H1 (cell line): ENCODE measurements at regions not wholly inside any gene's neighbourhood (a gene's known extent, or its start where the extent isn't known, plus 50 kb on each side); places are given as distances from the start of the nearest gene placed in this dataset.

ENCODE experiments used
- CTCF ChIA-PET: fragments of 300-600 bp; sonication (Branson Sonifier 250); formaldehyde crosslinking; loops from one replicate; lab custom pipeline; 2021; ENCODE audit not compliant: partially characterized antibody; lab: Charles Lee
- POLR2A ChIA-PET: fragments of 300-600 bp; sonication (Branson Sonifier 250); formaldehyde crosslinking; loops from one replicate; lab custom pipeline; 2021; ENCODE audit warnings: inconsistent platforms; ENCODE audit not compliant: partially characterized antibody; lab: Charles Lee
- DNase-seq, 2 experiments: peaks; one replicate each; pipeline versions ENCODE4 v3.0.0 to v3.0.0-alpha.2; 2010 to 2022; ENCODE audit warnings: low spot score in 2 of 2, low read depth in 1 of 2, mixed read lengths in 1 of 2
- FAIRE-seq: peaks from 2 replicates; lab custom pipeline; 2011; peaks lifted over from hg19 to GRCh38; lab: Jason Lieb, UNC
- H2AFZ ChIP-seq: 2 replicates; pipeline ENCODE4 v1.8.1; 2012; ENCODE audit warnings: low read length, inconsistent platforms
- H2AK5ac ChIP-seq: 2 replicates; pipeline ENCODE4 v1.6.1; 2013; ENCODE audit warnings: low read depth, low read length
- H2BK120ac ChIP-seq: replicated peaks from 2 replicates; pipeline ENCODE3; 2013; ENCODE audit warnings: low read depth, low read length, inconsistent platforms
- H2BK12ac ChIP-seq: 2 replicates; pipeline ENCODE4 v1.6.1; 2013; ENCODE audit warnings: low read depth, low read length
- H2BK15ac ChIP-seq: 2 replicates; pipeline ENCODE4 v1.6.1; 2013; ENCODE audit warnings: low read length
- H2BK20ac ChIP-seq: 2 replicates; pipeline ENCODE4 v1.6.1; 2013; ENCODE audit warnings: low read length
- H2BK5ac ChIP-seq: 2 replicates; pipeline ENCODE4 v1.6.1; 2013; ENCODE audit warnings: low read depth, low read length
- H3K14ac ChIP-seq: 2 replicates; pipeline ENCODE4 v1.6.1; 2013; ENCODE audit warnings: inconsistent platforms; ENCODE audit not compliant: insufficient read length
- H3K18ac ChIP-seq: 2 replicates; pipeline ENCODE4 v1.6.1; 2013; ENCODE audit warnings: low read length; ENCODE audit errors: extremely low read depth
- H3K23ac ChIP-seq: 2 replicates; pipeline ENCODE4 v1.6.1; 2013; ENCODE audit warnings: inconsistent platforms; ENCODE audit not compliant: insufficient read length
- H3K23me2 ChIP-seq: 2 replicates; pipeline ENCODE4 v1.6.1; 2013; ENCODE audit warnings: low read depth, low read length
- H3K27ac ChIP-seq: 2 replicates; pipeline ENCODE4 v1.6.1; 2011; ENCODE audit warnings: low read depth, low read length, inconsistent platforms
- H3K27me3 ChIP-seq, 4 experiments: replicated peaks in 1 of 4; 1 replicate in 1 of 4; 2 replicates in 3 of 4; pipeline versions ENCODE4 v1.6.1 to v1.8.1; 2011 to 2013; ENCODE audit warnings: low read length in 3 of 4, mild to moderate bottlenecking in 3 of 4, inconsistent platforms in 2 of 4, mixed read lengths in 2 of 4, moderate library complexity in 1 of 4; ENCODE audit not compliant: control insufficient read depth in 3 of 4, insufficient read depth in 3 of 4; ENCODE audit errors: extremely low read depth in 1 of 4
- H3K36me3 ChIP-seq, 4 experiments: 2 replicates each; pipeline versions ENCODE4 v1.6.1 to v1.8.1; 2011 to 2013; ENCODE audit warnings: mild to moderate bottlenecking in 4 of 4, low read length in 3 of 4, moderate library complexity in 2 of 4, control low read depth in 1 of 4, inconsistent platforms in 1 of 4; ENCODE audit not compliant: insufficient read depth in 4 of 4, control insufficient read depth in 2 of 4
- H3K4ac ChIP-seq: replicated peaks from 2 replicates; pipeline ENCODE3; 2013; ENCODE audit warnings: low read length, low read depth, mixed read lengths, inconsistent platforms; ENCODE audit not compliant: insufficient read length
- H3K4me1 ChIP-seq, 4 experiments: replicated peaks in 1 of 4; 1 replicate in 1 of 4; 2 replicates in 3 of 4; pipeline versions ENCODE4 v1.6.1 to v1.8.1; 2011 to 2013; ENCODE audit warnings: low read length in 3 of 4, inconsistent platforms in 2 of 4, mixed read lengths in 1 of 4; ENCODE audit not compliant: insufficient read depth in 4 of 4, control insufficient read depth in 3 of 4
- H3K4me2 ChIP-seq, 2 experiments: 2 replicates each; pipeline versions ENCODE4 v1.6.1 to v1.8.1; 2011 to 2013; ENCODE audit warnings: low read depth in 2 of 2, low read length in 2 of 2, control low read depth in 1 of 2, inconsistent platforms in 1 of 2, mild to moderate bottlenecking in 1 of 2; ENCODE audit not compliant: insufficient read depth in 1 of 2
- H3K4me3 ChIP-seq, 4 experiments: fragments of 200-600, 300-600 bp in 1 of 4; sonication (generic), shearing (Covaris generic), sonication (Bioruptor Twin) in 1 of 4; 2 replicates each; pipeline versions ENCODE4 v1.5.1 to v1.8.1; 2011 to 2016; ENCODE audit warnings: low read length in 4 of 4, low read depth in 3 of 4, control low read depth in 2 of 4, inconsistent platforms in 2 of 4, mild to moderate bottlenecking in 2 of 4, mixed read lengths in 1 of 4, moderate library complexity in 1 of 4; ENCODE audit not compliant: insufficient read depth in 2 of 4; ENCODE audit errors: extremely low read depth in 1 of 4
- H3K56ac ChIP-seq: replicated peaks from 2 replicates; pipeline ENCODE3; 2013; ENCODE audit warnings: low read depth, mild to moderate bottlenecking, mixed read lengths, low read length, inconsistent platforms; ENCODE audit not compliant: insufficient read length
- H3K79me1 ChIP-seq: 2 replicates; pipeline ENCODE4 v1.6.1; 2013; ENCODE audit warnings: low read depth, low read length, control low read depth
- H3K79me2 ChIP-seq, 2 experiments: 2 replicates each; pipeline versions ENCODE4 v1.6.1 to v1.8.1; 2012 to 2013; ENCODE audit warnings: low read length in 2 of 2, mild to moderate bottlenecking in 2 of 2, inconsistent platforms in 1 of 2; ENCODE audit not compliant: insufficient read depth in 2 of 2, control insufficient read depth in 1 of 2
- H3K9ac ChIP-seq, 4 experiments: replicated peaks in 1 of 4; 1 replicate in 1 of 4; 2 replicates in 3 of 4; pipeline versions ENCODE4 v1.6.1 to v1.8.1; 2011 to 2013; ENCODE audit warnings: low read depth in 3 of 4, low read length in 3 of 4, control low read depth in 2 of 4, mild to moderate bottlenecking in 2 of 4, moderate library complexity in 2 of 4, inconsistent platforms in 1 of 4; ENCODE audit errors: extremely low read depth in 1 of 4
- H3K9me3 ChIP-seq, 2 experiments: 2 replicates each; pipeline versions ENCODE4 v1.6.1 to v1.8.1; 2012 to 2013; ENCODE audit warnings: mild to moderate bottlenecking in 2 of 2, moderate library complexity in 2 of 2, control low read depth in 1 of 2, inconsistent platforms in 1 of 2, low read depth in 1 of 2, low read length in 1 of 2, mixed read lengths in 1 of 2; ENCODE audit not compliant: insufficient read depth in 2 of 2
- H4K20me1 ChIP-seq, 2 experiments: replicated peaks in 1 of 2; 2 replicates each; pipeline versions ENCODE3 to v1.8.1; 2011 to 2013; ENCODE audit warnings: inconsistent platforms in 2 of 2, low read length in 2 of 2, mild to moderate bottlenecking in 1 of 2; ENCODE audit not compliant: insufficient read depth in 2 of 2, control insufficient read depth in 1 of 2
- H4K5ac ChIP-seq: 2 replicates; pipeline ENCODE4 v1.6.1; 2013; ENCODE audit warnings: low read length, low read depth, mixed read lengths, inconsistent platforms; ENCODE audit not compliant: insufficient read length
- H4K8ac ChIP-seq: 2 replicates; pipeline ENCODE4 v1.8.0; 2013; ENCODE audit warnings: mild to moderate bottlenecking, moderate library complexity, low read length, inconsistent platforms; ENCODE audit not compliant: insufficient read depth; ENCODE audit errors: extremely low read depth
- H4K91ac ChIP-seq: replicated peaks from 2 replicates; pipeline ENCODE3; 2013; ENCODE audit warnings: low read length, mixed read lengths, inconsistent platforms; ENCODE audit not compliant: insufficient read length
- CREB1 ChIP-seq: IDR thresholded peaks from 2 replicates; pipeline ENCODE4 v1.6.1; 2012; ENCODE audit warnings: inconsistent platforms
- RAD21 ChIP-seq, 2 experiments: IDR thresholded peaks in 1 of 2; conservative IDR thresholded peaks in 1 of 2; 2 replicates each; pipeline ENCODE4 v1.6.1; 2011; ENCODE audit warnings: low read depth in 2 of 2, low read length in 2 of 2, improper control_type of control experiment in 1 of 2, inconsistent platforms in 1 of 2, mild to moderate bottlenecking in 1 of 2, moderate library complexity in 1 of 2
- SP4 ChIP-seq: IDR thresholded peaks from 2 replicates; pipeline ENCODE4 v1.6.1; 2012; ENCODE audit warnings: low read length, inconsistent platforms
- TAF1 ChIP-seq: IDR thresholded peaks from 2 replicates; pipeline ENCODE4 v1.6.1; 2011; ENCODE audit warnings: mild to moderate bottlenecking, low read depth, low read length
- WGBS, 2 experiments: shearing (Covaris generic) in 1 of 2; methylation state at CpG; one replicate each; pipeline versions ENCODE4 v1.1.6 to v1.1.7; 2013 to 2015; ENCODE audit warnings: low lambda C conversion rate in 2 of 2, mixed read lengths in 2 of 2, inconsistent platforms in 1 of 2, low coverage in 1 of 2, missing lambda C conversion rate in 1 of 2; ENCODE audit not compliant: insufficient replicate concordance in 2 of 2, insufficient coverage in 1 of 2, insufficient read length in 1 of 2; ENCODE audit errors: extremely low coverage in 1 of 2, missing lambda C conversion rate in 1 of 2; 5-methylcytosine and 5-hydroxymethylcytosine counted together
- TF ChIP-seq, protein P1 (sequence below), 3 experiments: IDR thresholded peaks; 1 replicate in 2 of 3; 2 replicates in 1 of 3; pipeline versions ENCODE4 v1.5.1 to v1.6.1; 2011; ENCODE audit warnings: low read length in 3 of 3, mild to moderate bottlenecking in 3 of 3, inconsistent platforms in 2 of 3, low read depth in 1 of 3, moderate library complexity in 1 of 3; ENCODE audit not compliant: insufficient read depth in 1 of 3; ENCODE audit errors: control extremely low read depth in 1 of 3

GRCh38 chr10:3385487-3385886 is 212.9 kb upstream of the PITRM1 start:
- no peak for FAIRE-seq
- no peak overlapping the region for H4K5ac ChIP-seq

More at GRCh38 chr10:3385487-3385886, 212.9 kb upstream of the PITRM1 start:
- H3K14ac ChIP-seq, result no peak overlapping the region
- H3K23me2 ChIP-seq, result no peaks in the 10 kb centered on the region; the same call in 1 of the 2 replicates
- H3K27me3 ChIP-seq, result no peaks in the 10 kb centered on the region
- no peak for TF ChIP-seq RAD21 (IDR thresholded peaks at IDR 0.05 in 1 of 2, conservative IDR thresholded peaks at IDR 0.05 in 1 of 2; ENCODE audit: low read depth in 2 of 2, low read length in 2 of 2)
- no peak for TF ChIP-seq TAF1
- no peak for TF ChIP-seq CREB1
- TF ChIP-seq, protein P1, sequence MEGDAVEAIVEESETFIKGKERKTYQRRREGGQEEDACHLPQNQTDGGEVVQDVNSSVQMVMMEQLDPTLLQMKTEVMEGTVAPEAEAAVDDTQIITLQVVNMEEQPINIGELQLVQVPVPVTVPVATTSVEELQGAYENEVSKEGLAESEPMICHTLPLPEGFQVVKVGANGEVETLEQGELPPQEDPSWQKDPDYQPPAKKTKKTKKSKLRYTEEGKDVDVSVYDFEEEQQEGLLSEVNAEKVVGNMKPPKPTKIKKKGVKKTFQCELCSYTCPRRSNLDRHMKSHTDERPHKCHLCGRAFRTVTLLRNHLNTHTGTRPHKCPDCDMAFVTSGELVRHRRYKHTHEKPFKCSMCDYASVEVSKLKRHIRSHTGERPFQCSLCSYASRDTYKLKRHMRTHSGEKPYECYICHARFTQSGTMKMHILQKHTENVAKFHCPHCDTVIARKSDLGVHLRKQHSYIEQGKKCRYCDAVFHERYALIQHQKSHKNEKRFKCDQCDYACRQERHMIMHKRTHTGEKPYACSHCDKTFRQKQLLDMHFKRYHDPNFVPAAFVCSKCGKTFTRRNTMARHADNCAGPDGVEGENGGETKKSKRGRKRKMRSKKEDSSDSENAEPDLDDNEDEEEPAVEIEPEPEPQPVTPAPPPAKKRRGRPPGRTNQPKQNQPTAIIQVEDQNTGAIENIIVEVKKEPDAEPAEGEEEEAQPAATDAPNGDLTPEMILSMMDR (IDR thresholded peaks at IDR 0.05; ENCODE audit: control extremely low read depth in 1 of 3, insufficient read depth in 1 of 3, low read depth in 1 of 3, low read length in 3 of 3), result no peak
- TF ChIP-seq SP4, result no peak
- no peak overlapping the region for H2BK15ac ChIP-seq
- H4K8ac ChIP-seq, result no peak overlapping the region
- no peak overlapping the region for H2AFZ ChIP-seq
- WGBS, 2 experiments, result 91% methylated on average over 2 of the region's 2 CpGs; no CpG with 5 or more reads in 1 of the 2 experiments
- H3K4me1 ChIP-seq, result no peaks in the 10 kb centered on the region
- H3K36me3 ChIP-seq, result no peaks in the 10 kb centered on the region
- H2AK5ac ChIP-seq, result no peak overlapping the region
- H3K79me1 ChIP-seq, result no peaks in the 10 kb centered on the region
- no peak overlapping the region for H3K23ac ChIP-seq
- no peak overlapping the region for H3K4me2 ChIP-seq
- no peak for DNase-seq
- H3K27ac ChIP-seq, result no peak overlapping the region
- H3K18ac ChIP-seq, result no peak overlapping the region
- H2BK12ac ChIP-seq, result no peak overlapping the region
- H3K4ac ChIP-seq, result no peak overlapping the region
- no peak overlapping the region for H2BK20ac ChIP-seq
- ChIA-PET POLR2A (no interaction called here), CTCF (no interaction called here)
- H2BK120ac ChIP-seq, result no peak overlapping the region
- no peak overlapping the region for H4K91ac ChIP-seq
- no peak overlapping the region for H2BK5ac ChIP-seq
- H3K56ac ChIP-seq, result no peak overlapping the region
- H3K9me3 ChIP-seq, result peaks cover 6 to 7% of the 10 kb centered on the region in 2 experiments; a peak in 1 of 4 replicates
- no peaks in the 10 kb centered on the region for H3K79me2 ChIP-seq
- no peaks in the 10 kb centered on the region for H4K20me1 ChIP-seq
- H3K4me3 ChIP-seq, result no peak overlapping the region
- H3K9ac ChIP-seq, result no peak overlapping the region
